ENCODE measurements at regions not wholly inside any gene's neighbourhood (a gene's known extent, or its start where the extent isn't known, plus 50 kb on each side); places are given as distances from the start of the nearest gene placed in this dataset.

DNA sequence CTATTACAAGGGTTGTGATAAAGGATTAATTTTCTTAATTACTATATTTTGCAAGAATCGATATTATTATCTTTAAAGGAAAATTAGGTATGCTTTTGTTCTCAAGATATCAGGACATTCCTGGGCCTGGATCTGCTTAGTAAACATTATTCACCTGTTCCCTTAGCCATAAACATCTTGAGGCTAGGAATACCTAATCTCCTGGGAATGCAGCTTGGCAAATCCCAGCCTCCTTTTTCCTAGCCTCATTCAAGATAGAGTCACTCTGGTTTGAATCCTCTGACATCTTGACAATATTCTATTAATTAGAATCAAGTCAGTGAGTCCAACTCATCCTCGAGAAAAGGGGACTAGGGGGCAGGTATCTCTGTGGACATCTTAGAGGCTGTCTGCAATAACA is 327.1 kb downstream of the STIM2 start:
- no peak for DNase-seq

DNA sequence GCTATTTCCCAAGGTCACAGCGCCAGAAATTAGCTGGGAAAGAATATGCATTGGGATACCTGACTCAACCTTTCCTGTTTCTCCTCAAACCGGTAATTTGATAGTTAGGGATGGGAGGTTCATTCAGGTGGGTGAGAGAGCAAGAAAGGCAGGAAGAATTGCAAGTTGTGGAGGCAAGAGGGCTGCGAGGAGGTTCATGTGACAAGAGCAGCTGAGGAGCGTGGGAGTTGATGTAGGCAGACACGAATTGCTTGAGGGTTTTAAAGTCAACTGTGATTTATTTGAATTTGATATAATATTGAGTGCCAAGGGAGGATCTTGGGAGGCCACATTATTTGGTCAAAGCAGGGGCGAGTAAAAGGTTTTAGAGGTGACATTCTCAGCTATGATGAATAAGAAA is 329.0 kb downstream of the STIM2 start:
- DNase-seq, result no peak

DNA sequence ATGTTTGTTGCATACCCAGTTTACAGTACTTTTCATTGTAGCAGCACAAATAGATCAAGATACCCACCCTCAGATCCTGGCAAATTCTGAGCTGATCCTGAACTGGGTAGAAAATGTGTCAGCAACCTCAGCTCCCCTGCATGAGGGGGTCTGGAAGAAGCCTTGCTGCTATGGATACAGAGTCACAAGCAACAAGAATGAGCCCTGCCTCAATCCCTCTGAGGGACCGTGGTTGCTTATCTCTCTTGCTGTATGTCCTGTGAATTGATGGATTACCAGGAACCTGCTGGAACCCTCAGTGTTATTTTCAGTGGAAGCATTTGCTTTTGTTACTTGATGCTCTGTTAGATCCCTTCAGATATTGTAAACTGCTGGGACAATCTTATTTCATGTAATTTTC is 331.0 kb downstream of the STIM2 start:
- no peak for DNase-seq

DNA sequence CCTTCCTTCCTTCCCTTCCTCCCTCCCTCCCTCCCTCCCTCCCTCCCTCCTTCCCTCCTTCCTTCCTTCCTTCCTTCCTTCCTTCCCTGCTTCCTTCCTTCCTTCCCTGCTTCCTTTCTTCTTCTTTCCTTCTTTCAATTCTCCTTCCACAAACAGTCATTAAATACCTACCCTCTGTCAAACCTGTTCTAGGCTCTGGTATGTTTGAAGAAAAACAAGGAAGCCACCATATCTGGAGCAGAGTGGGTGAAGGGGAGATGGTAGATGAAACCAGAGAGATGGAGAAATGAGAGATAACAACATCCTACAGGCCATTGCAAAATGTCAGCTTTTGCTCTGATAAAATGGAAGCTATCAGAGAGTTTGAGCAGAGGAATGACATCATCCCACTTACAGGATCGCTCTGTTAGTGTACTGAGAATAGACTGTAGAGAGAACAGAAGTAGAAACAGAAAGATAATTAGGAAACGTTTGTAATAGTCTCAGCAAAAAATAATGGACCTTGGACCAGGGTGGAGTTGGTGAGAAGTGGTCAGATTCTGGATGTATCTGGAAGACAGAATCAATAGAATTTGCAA is 334.0 kb downstream of the STIM2 start:
- DNase-seq, result peak; percentile 45

DNA sequence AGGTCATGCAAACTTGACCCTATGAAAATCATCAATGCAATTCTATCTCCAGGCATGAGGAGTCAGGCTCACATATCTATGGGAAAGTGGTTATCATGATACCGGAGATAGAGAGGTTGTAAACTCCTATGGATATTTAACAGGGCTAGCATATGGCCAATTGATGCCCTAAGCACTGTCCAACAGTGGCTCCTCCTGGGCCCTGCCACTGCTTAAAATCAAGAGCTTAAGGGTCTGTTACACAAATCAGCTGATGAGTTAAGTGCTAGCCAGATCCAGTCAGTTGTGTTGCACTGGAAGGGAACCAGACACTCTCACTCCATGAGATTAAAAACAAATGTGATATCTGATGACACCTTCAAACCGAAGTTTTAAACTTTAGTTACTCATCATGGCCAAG is 337.6 kb downstream of the STIM2 start:
- no peak for DNase-seq

DNA sequence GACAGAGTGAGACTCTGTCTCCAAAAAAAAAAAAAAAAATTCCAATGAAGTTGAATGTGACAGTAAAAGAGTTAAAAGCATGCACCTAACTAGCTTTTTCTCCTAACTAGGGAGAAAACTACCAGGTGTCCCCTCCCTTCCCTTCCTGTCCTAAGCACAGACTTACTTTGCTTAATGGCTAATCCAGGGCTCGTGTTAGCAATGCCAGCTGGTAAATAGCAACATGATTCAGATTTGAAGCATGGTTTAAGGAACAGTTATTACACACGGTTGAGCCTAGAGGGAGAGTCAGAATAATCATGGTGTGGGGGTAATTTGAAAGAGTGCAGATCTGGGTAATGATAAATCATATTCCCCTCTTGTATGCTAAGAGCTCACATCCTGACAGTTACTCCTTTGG is 338.3 kb downstream of the STIM2 start:
- DNase-seq, result no peak

DNA sequence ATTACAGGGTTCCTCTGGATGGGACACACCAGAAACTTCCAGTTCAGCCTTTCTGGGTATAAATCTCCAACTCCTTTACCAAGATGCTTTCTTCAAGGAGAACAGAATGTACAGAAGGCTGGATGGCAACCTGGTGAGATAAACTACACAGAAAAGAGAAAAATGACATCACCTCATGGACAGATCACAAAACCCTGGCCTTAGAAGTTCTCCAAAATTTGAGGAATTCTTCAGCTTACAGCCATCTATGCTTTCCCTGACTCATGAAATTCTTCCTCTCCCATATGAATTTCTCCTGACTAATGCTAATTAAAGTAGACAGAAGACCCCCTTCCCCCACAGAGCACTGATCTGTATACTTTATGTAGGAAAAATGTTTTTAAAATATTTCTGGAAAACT is 345.4 kb downstream of the STIM2 start:
- no peak for DNase-seq

DNA sequence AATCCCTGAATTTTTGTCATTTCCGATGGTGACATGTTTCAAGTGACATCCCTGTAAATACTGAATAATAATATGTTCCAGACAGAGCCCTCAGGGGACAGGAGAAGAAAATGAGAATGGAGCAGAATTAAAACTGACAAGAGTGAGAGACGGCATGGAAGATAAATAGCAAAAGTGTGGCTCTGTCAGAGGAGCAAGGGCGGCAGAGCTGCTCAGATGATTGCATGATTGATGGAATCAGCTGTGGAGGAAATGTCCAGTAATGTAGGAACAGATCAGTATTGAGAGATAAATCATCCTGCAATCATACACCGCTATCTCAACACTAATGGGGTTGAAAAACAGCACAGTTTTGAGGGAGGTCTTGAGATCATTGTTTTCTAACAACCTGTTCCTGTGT is 350.3 kb downstream of the STIM2 start:
- DNase-seq, result no peak

DNA sequence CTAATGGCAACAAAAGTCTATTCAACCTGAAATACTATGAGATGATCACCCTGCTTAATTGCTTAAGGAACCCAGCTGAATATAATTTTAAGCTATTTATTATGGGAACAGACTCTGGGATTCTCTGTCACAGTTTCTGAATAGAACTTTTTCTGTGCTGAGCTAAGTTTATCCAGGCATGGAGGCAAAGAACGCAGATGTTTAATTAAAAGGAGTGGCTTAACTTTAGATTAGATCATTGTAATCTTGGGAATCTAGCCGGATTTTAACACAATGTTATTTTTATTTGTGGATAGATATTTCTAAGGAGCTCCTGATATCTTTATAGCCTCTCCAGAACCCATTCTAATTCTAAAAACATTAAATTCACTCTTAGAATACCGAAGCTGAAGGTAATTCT is 353.4 kb downstream of the STIM2 start:
- DNase-seq, result no peak

DNA sequence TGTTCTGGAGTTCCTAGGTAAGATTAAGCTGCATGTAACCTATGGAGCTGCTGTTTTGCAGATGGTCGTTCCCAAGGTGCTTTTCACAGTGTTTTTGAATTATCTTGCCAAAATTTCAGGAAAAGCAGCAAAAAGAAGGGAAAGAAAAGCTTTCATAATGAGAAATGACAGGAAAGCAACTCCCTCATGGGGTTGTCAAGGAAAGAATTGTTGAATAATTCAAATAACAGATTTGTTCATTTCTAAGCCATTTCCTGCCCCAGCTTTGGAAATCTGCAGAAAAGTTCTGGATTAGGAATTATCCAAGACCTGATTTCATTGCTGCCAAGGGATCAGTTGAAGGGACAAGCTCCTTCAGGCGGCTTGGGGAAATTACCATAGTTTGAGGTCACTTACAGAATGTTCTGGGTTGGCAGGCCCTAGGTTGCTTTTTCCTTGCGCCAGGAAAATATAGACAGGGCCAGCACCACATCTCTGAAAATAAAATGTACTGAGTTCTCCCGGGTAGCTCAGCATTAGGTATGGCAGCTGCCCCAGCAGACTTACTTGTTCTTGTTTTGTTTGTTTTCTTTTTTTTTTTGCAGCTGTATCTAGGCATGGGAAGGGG is 354.7 kb downstream of the STIM2 start:
- DNase-seq, result no peak

DNA sequence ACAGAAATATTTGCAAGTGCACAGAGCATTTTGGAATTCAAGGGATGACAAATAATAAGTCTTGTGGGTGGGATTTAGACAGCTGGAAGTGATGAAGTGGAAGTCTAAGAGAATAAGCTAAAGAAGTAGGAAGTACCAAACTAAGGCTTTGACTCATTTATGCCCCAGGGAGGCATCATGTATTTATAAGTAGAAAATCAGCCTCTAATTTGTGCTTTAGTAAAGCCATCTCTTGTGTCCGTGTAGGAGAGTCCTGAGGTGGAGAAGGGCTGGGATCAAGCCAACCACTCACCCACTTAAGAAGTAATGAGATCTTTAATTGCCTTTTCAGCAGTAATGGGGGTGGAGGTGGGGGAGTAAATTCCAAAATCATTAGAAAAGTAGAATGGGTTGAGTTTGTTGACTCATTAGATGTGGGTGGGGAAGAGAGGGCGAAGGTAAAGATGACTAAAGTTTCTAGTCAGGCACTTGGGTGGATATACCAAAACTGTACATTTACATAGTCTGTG is 356.7 kb downstream of the STIM2 start:
- no peak for DNase-seq

DNA sequence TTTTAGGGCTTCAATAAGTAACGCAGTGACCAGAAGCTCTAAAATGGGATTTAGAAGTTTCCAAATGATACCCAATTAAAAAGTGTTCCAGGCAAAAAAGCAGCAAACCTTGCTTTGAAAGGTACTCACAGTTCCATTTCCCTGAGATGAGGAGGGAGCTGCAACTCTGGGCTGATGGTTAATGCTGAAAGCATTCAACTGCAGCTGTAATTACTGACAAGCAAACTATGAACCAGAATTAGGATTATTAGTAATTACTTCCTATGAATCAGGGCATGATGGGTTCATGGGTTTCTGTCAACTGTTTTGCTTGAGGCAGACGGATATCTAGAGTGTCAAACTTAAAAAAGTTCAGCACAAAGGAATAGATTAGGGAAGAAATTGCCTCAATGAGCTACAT is 357.4 kb downstream of the STIM2 start:
- no peak for DNase-seq

DNA sequence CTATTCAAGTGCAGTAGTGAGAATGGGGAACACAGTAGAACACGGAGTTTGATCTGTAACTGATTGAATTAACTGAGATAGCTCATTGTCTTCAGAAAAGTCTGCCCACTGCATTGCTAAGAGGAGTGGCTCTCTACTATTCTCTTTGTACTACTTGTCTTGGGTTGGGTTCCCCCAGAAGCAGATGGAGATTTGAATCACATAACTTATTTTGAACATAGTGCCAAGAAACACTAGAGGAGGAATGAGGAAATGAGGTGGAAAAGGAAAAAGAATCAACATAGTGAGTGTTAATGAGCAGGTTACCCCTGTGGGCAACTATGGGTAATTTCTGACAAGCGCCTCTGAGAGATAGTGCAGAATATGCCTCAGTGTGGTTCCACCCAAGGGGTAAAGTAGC is 362.7 kb downstream of the STIM2 start:
- DNase-seq, result no peak

DNA sequence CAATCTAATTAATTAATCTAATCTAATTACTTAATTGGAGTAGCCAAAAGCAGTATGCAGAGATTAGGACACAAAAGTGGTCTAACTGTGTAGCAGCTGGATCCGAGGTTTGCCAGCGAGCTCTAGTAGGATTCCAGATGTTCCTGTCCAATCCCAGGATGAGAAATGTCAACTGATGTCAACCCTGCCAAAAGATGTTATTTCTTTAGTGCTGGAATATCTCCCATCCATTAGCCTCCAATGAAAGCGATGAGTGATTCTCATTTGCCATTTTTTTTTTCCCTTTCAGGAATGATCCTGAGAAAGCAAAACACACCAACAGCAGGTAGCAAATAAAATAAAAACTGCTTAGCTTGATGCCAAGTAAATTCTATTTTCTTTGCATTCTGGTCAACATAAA is 372.9 kb downstream of the STIM2 start:
- no peak for DNase-seq

DNA sequence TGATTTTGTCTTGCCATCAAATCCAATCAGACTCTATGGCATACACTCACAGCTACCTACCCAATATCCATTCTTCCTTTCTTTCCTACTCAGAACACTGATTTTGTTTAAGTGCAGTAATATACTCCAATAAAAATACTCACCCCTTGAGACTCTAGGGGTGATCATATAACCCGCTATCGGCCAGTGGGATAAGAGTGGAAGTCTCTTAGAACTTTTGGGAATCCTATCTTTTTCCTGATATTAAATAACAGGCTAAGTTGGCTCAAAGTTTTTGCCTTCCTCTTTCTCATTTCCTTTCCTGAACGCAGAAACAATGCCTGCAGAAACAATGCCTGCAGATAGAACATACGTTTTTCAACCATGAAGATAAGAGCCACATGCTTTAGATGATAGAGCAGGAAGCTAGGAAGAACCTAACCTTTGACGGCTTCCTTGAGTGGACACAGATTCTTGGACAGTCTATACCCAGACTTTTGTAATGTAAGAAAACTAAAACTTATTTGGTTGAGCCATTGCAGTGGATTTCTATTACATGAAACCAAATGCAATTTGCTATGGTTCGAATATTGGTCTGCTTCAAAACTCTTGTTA is 373.8 kb downstream of the STIM2 start:
- DNase-seq, result peak; percentile 8

DNA sequence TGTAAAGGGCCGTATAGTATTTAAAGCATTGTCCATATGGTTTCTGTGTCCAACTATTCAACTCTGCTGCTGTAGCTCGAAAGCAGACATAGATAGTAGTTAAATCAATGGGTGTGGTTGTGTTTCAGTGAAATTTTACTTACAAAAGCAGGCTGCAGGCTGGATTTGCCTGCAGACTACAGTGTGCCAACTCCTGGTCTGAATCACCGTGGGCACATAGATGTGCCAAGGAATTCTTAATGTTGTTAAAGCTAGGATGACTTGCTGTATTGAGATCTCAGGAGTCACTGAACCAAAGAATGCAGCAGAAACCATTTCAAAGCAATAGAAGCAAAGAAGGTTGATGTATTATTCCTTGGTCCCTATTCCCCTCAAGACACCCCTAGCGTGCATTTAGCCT is 379.0 kb downstream of the STIM2 start:
- no peak for DNase-seq

DNA sequence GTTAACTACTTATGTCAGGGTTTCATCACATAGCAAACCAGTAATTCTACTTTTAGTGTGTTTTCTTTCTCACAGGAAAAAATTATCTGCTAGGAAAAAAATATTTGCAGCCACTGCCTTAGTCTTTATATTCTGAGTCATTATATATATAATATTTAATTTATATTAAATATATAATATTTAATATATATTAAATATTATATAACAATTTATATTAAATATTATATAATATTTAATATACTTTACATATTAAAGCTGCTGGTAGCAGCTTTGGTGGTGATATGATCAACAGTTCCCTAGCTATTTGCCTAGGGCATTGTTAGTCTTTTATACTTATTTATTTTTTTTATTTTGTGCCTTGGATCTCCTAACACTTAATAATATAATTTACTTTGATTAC is 381.6 kb downstream of the STIM2 start:
- DNase-seq, result no peak

DNA sequence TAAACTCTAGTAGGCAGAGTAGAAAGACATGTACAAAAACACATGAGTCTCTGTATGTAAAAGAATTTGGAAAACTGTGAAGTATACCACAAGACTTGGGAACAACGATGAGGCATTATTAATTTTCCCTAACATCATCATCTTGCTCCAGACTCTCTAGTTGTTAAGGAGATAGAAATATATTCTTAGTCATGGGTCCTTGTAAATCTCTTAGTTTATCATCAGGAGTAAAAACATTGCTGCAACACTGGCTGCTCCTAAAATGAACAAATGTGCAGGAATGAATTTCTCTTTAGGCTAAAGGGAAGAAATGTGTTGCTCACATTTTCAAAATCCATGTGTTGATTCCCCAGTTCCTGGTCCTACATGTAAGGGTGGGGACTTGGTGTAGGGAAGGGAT is 384.6 kb downstream of the STIM2 start:
- no peak for DNase-seq

DNA sequence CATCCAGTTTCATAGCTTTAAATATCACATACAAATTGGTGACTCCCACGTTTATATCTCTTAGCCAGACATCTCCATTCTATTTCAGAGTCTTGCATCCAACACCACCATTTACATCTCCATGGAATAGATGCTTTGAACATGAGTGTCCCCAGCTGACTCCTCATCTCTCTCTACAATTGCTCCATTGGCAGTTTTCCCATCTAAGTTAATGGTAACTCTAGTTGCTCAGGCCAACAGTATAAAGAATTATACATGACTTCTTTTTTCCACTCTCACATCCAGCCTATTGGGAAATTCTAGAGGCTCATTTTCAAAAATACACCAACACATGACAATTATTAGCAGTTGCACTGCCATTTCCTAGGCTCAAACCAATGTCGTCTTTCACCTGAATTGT is 388.2 kb downstream of the STIM2 start:
- no peak for DNase-seq

DNA sequence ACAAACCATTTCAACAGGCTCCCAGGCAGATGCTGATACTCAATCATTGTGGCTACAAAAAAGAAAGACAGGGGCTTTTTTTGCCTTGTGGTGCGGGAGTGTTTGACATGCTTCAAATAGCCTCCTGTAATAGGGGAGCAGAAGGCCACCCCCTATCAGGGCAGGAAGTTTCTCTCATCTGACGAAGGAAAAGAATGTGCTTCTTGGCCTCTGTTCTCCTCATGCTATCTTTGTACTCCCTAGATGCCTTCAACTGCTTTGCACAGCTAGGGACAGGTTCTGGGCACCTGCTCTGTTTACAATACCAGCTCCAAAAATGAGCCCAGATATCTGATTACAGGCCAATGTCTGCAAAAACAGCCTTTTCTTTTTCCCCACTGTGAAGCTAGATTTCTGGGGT is 391.1 kb downstream of the STIM2 start:
- DNase-seq, result no peak

DNA sequence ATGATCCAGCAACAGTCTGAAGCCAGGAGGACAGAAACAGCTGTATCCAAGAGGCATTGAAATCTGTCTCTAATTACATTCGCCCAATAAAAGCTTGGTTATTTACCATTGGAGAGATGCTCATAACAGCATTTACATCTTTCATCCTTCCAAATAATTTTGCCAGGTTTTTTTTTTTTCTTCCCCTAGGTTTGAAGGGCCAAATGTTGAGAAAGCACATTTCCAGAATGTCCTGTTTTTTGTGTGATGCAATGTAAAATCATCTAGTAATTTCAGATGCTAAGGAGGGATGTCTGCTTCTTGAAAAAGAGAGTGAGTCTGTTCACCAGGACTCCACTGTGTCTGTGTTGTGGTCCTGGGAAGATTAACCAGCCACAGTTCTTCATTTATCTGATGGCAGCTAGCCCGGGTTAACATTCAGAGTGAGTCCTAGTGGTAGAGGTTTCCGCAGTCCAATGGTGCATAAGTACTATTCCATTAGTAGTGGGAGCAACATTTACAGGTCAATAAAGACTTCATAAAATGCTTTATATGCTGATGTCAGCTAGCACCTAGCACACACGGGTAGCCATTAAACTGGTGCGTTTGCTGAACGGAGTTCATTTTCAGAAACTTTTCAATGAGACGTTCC is 406.8 kb downstream of the STIM2 start:
- DNase-seq, result peak; percentile 5

DNA sequence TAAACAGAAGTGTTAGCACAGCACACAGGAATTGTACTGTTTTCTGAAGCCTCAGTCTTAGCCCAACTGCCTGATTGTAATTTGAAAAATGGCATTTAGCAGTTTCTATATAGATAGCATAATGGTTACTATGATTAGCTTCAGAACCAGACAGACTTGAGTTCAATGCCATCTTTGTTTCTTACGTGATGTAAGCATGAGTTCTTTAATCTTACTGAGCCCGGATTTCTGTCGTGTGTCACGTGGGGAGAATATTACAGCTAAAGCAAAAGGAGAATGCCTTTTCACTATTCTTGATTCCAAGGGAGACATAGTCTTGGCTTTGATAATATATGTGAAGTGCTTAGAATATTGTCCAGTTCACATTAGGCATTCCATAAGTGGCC is 407.3 kb downstream of the STIM2 start:
- no peak for DNase-seq

DNA sequence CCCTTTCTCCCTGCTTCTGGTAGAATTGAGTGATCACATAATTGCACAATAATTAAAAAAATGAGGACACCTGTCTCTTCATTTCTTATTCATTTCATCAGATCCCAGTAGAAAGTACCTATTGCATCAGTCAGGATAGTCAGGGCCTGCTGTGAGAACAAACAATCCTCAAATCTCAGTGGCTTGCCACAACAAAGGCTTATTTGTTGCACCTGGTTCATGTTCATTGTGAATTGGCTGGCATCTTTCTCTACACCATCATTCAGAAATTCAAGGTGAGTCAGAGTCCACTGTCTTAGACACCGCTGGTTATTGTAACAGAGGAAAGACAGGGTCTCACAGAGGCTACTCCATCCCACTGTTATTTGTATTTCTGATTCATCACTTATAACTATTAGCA is 409.8 kb downstream of the STIM2 start:
- no peak for DNase-seq

DNA sequence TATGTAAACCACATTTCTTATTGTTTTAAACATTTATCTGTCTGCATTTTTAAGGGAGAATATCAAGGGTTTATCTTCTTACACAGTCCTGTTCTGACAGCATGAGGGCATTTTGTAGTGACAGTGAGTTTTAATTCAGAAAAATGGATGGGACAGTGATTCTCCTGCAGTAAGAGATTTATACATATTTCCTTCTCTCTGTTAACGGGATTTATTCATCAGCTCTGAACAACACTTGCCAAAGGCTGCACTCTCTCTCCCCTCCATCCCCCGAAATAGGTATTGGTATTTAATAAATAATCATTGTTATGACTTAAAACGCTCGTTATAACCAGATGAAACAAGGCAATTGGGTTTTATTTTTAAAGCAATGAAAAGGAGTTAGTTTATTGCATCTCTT is 410.9 kb downstream of the STIM2 start:
- DNase-seq, result no peak

DNA sequence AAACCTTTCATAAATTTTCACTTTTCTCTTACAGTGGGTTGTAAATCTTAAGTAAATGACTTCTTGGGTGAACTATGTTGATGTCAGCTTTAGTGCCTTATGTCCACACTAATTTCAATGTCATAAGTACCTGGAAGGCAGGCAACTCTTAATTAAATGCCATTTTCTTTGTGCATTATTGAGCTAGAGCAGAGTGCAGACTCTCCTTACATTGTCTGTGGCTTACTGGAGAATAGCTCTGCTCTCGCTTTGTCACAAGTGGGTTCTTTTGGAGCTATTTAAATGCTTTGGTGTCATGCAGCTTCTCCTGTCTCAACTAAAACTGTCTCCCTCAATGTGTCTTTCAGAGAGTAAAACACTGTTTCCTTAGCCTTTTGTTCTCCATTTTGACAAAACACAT is 411.6 kb downstream of the STIM2 start:
- no peak for DNase-seq

Measured in OCI-M1 (cell line).